Endothelial cell of umbilical vein (primary cell): ENCODE measurements at regions not wholly inside any gene's neighbourhood (a gene's known extent, or its start where the extent isn't known, plus 50 kb on each side); places are given as distances from the start of the nearest gene placed in this dataset.

ENCODE experiments used
- BruUV-seq: library from RNA; stranded (reverse); fragments of 400-500 nt; replicated peaks from 2 replicates; lab custom pipeline; 2021; lab: Mats Ljungman, UMichigan
- CTCF ChIA-PET: fragments of 300-600, 350-600 bp; sonication (Branson Sonifier 250); formaldehyde crosslinking; loops from one replicate; lab custom pipeline; 2021; ENCODE audit warnings: antibody characterized with exemption, inconsistent platforms; lab: Charles Lee
- POLR2A ChIA-PET: fragments of 300-600, 350-600 bp; sonication (Branson Sonifier 250); formaldehyde crosslinking; loops from one replicate; lab custom pipeline; 2021; ENCODE audit warnings: antibody characterized with exemption, inconsistent platforms; lab: Charles Lee
- DNase-seq: peaks from one replicate; pipeline ENCODE4 v3.0.0-alpha.2; 2011; ENCODE audit warnings: low read depth, low spot score
- FAIRE-seq: peaks from 2 replicates; lab custom pipeline; 2011; peaks lifted over from hg19 to GRCh38; lab: Jason Lieb, UNC
- H2AFZ ChIP-seq: 2 replicates; pipeline ENCODE4 v1.6.0; 2012; ENCODE audit warnings: low read depth, low read length, control low read depth, inconsistent platforms
- H3K27ac ChIP-seq: 2 replicates; pipeline ENCODE4 v1.5.1; 2011; ENCODE audit warnings: low read depth, mild to moderate bottlenecking, control low read depth, low read length, moderate library complexity; ENCODE audit not compliant: insufficient read depth
- H3K27me3 ChIP-seq, 2 experiments: 2 replicates each; pipeline versions ENCODE4 v1.6.0 to v1.6.1; 2011; ENCODE audit warnings: low read length in 2 of 2, mixed read lengths in 1 of 2; ENCODE audit not compliant: control insufficient read depth in 2 of 2, insufficient read depth in 2 of 2
- H3K36me3 ChIP-seq, 2 experiments: 2 replicates in 1 of 2; 3 replicates in 1 of 2; pipeline ENCODE4 v1.5.1; 2011; ENCODE audit warnings: low read length in 2 of 2, mild to moderate bottlenecking in 1 of 2, moderate library complexity in 1 of 2; ENCODE audit not compliant: control insufficient read depth in 2 of 2, insufficient read depth in 2 of 2; ENCODE audit errors: extremely low read depth in 1 of 2
- H3K4me1 ChIP-seq: 3 replicates; pipeline ENCODE4 v1.5.1; 2011; ENCODE audit warnings: mild to moderate bottlenecking, low read length; ENCODE audit not compliant: control insufficient read depth, insufficient read depth; ENCODE audit errors: extremely low read depth
- H3K4me2 ChIP-seq: 2 replicates; pipeline ENCODE4 v1.6.1; 2011; ENCODE audit warnings: low read length, control low read depth, mixed read lengths; ENCODE audit not compliant: insufficient read depth
- H3K4me3 ChIP-seq, 3 experiments: fragments of 200-600 bp in 1 of 3; sonication (generic), shearing (Covaris generic) in 1 of 3; replicated peaks in 1 of 3; 2 replicates each; pipeline ENCODE4 v1.5.1; 2011 to 2016; ENCODE audit warnings: control low read depth in 3 of 3, low read length in 3 of 3, mild to moderate bottlenecking in 2 of 3, inconsistent platforms in 1 of 3, low read depth in 1 of 3, moderate library complexity in 1 of 3; ENCODE audit not compliant: insufficient read depth in 1 of 3
- H3K79me2 ChIP-seq: 2 replicates; pipeline ENCODE4 v1.6.0; 2012; ENCODE audit warnings: low read length, inconsistent platforms; ENCODE audit not compliant: control insufficient read depth, insufficient read depth
- H3K9ac ChIP-seq: replicated peaks from 2 replicates; pipeline ENCODE3; 2011; ENCODE audit warnings: low read length, control low read depth; ENCODE audit not compliant: insufficient read depth; ENCODE audit errors: extremely low read depth
- H3K9me1 ChIP-seq: replicated peaks from 3 replicates; pipeline ENCODE4 v1.6.0; 2011; ENCODE audit warnings: mild to moderate bottlenecking, low read length; ENCODE audit not compliant: control insufficient read depth, insufficient read depth; ENCODE audit errors: extremely low read depth
- H3K9me3 ChIP-seq: replicated peaks from 2 replicates; pipeline ENCODE4 v1.5.1; 2012; ENCODE audit warnings: low read length, inconsistent platforms; ENCODE audit not compliant: control insufficient read depth, insufficient read depth
- H4K20me1 ChIP-seq: replicated peaks from 2 replicates; pipeline ENCODE3; 2011; ENCODE audit warnings: mild to moderate bottlenecking, low read length; ENCODE audit not compliant: control insufficient read depth, insufficient read depth; ENCODE audit errors: extremely low read depth
- EZH2 ChIP-seq: IDR thresholded peaks from 2 replicates; pipeline ENCODE4 v1.6.1; 2012; ENCODE audit warnings: borderline replicate concordance, low read depth, mild to moderate bottlenecking, moderate library complexity, low read length, inconsistent platforms; ENCODE audit not compliant: severe bottlenecking
- FOS ChIP-seq: IDR thresholded peaks from 2 replicates; pipeline ENCODE4 v1.6.1; 2011; ENCODE audit warnings: mild to moderate bottlenecking, low read length, moderate library complexity, borderline replicate concordance; ENCODE audit not compliant: insufficient read depth
- GATA2 ChIP-seq: IDR thresholded peaks from 2 replicates; pipeline ENCODE4 v1.7.0; 2011; ENCODE audit warnings: low read depth, mild to moderate bottlenecking, moderate library complexity, mixed read lengths, low read length; ENCODE audit not compliant: insufficient read length, insufficient read depth
- JUN ChIP-seq: IDR thresholded peaks from 2 replicates; pipeline ENCODE4 v1.6.1; 2011; ENCODE audit warnings: borderline replicate concordance, low read depth; ENCODE audit not compliant: insufficient read length, insufficient read depth
- MYC ChIP-seq: IDR thresholded peaks from one replicate; pipeline ENCODE4 v1.6.1; 2011; ENCODE audit warnings: mild to moderate bottlenecking, low read depth, low read length
- POLR2A ChIP-seq: IDR thresholded peaks from 2 replicates; pipeline ENCODE4 v1.6.1; 2012; ENCODE audit warnings: low read depth, mild to moderate bottlenecking, control low read depth, low read length
- POLR2AphosphoS5 ChIP-seq: IDR thresholded peaks from 2 replicates; pipeline ENCODE4 v1.6.1; 2012; ENCODE audit warnings: low read depth, mild to moderate bottlenecking, control low read depth, low read length, moderate library complexity; ENCODE audit not compliant: insufficient read depth
- dilution Hi-C: fragments of 300-500 bp; cut with MboI; formaldehyde crosslinking; loops from one replicate; pipeline ENCODE4 v1.15.0; 2019; ENCODE audit warnings: low sequenced_read_pairs; ENCODE audit not compliant: extremely low pct_ligation_motif_present
- intact Hi-C: fragments of 100-400 bp; cut with micrococcal nuclease; formaldehyde crosslinking; loops from one replicate; pipeline ENCODE4 v1.10.0; 2022
- TF ChIP-seq, protein P1 (sequence below), 2 donors: IDR thresholded peaks; 1 replicate in 1 of 2; 2 replicates in 1 of 2; pipeline ENCODE4 v1.5.1; 2011; ENCODE audit warnings: low read length in 2 of 2, mild to moderate bottlenecking in 2 of 2, moderate library complexity in 2 of 2, control low read depth in 1 of 2, inconsistent platforms in 1 of 2, low read depth in 1 of 2; ENCODE audit not compliant: insufficient read depth in 1 of 2; ENCODE audit errors: extremely low read depth in 1 of 2
- TF ChIP-seq, protein P2 (sequence below): IDR thresholded peaks from 2 replicates; pipeline ENCODE4 v1.6.1; 2011; ENCODE audit not compliant: insufficient read depth, insufficient read length

DNA sequence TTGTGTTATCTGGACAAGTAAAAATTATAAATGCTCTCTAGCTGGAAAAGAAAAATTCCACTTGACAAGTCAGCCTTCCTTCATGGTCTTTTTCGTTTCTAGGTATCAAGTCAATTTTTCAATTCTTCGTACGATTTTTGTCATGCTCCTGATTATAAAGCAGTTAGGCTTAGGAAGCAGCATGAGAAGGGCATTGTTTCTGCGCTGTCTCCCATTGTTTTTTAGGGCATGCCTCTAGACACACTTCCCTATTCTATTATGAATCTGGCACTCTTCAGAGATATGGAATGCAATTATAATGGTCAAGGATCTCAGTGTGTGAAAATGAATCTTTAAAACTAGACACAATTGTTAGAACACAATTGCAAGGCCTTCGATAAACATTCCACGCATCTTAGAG lies 164.1 kb upstream of the FAT1 start:
- Histone ChIP-seq H3K9me1 (no peaks in the 10 kb centered on the region), H4K20me1 (no peaks in the 10 kb centered on the region), H3K9me3 (no peaks in the 10 kb centered on the region), H3K36me3 (no peaks in the 10 kb centered on the region), H3K27ac (no peak overlapping the region), H3K4me3 (no peak overlapping the region), H3K9ac (no peak overlapping the region), H3K4me2 (no peak overlapping the region), H3K79me2 (no peaks in the 10 kb centered on the region), H3K4me1 (no peaks in the 10 kb centered on the region), H3K27me3 (no peaks in the 10 kb centered on the region), H2AFZ (no peak overlapping the region)
- no TSS peak for BruUV-seq
- DNase-seq = peak; percentile 29
- no peak for FAIRE-seq
- intact Hi-C loops = no loop called here
- no peak for TF ChIP-seq JUN
- CTCF ChIA-PET = no interaction called here
- POLR2A ChIA-PET = no interaction called here
- dilution Hi-C loops = no loop called here

DNA sequence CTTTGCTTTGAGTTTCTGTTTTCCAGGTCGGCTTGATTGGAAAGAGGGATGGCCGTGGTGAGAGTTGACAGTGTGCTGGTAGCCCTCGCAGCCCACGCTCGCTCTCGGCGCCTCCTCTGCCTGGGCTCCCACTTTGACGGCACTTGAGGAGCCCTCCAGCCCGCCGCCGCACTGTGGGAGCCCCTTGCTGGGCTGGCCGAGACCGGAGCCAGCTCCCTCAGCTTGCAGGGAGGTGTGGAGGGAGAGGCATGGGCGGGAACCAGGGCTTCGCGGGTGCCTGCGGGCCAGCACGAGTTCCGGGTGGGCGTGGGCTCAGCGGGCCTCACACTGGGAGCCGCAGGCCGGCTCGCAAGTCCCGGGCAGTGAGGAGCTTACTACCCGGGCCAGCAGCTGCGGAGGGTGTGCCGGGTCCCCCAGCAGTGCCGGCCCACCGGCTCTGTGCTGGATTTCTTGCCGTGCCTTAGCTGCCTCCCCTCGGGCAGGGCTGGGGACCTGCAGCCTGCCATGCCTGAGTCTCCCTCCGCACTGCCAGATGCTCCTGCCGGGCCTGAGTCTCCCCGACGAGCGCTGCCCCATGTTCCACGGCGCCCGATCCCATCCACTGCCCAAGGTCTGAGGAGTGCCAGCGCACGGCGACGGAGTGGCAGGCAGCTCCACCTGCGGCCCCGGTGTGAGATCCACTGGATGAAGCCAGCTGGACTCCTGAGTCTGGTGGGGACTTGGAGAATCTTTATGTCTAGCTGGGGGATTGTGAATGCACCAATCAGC lies 166.4 kb upstream of the FAT1 start:
- TF ChIP-seq, protein P1, sequence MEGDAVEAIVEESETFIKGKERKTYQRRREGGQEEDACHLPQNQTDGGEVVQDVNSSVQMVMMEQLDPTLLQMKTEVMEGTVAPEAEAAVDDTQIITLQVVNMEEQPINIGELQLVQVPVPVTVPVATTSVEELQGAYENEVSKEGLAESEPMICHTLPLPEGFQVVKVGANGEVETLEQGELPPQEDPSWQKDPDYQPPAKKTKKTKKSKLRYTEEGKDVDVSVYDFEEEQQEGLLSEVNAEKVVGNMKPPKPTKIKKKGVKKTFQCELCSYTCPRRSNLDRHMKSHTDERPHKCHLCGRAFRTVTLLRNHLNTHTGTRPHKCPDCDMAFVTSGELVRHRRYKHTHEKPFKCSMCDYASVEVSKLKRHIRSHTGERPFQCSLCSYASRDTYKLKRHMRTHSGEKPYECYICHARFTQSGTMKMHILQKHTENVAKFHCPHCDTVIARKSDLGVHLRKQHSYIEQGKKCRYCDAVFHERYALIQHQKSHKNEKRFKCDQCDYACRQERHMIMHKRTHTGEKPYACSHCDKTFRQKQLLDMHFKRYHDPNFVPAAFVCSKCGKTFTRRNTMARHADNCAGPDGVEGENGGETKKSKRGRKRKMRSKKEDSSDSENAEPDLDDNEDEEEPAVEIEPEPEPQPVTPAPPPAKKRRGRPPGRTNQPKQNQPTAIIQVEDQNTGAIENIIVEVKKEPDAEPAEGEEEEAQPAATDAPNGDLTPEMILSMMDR (IDR thresholded peaks at IDR 0.05; ENCODE audit: extremely low read depth in 1 of 2, insufficient read depth in 1 of 2, low read depth in 1 of 2, low read length in 2 of 2) = no peak
- TF ChIP-seq POLR2AphosphoS5 (no peak), JUN (no peak), EZH2 (no peak), FOS (no peak), POLR2A (no peak), GATA2 (no peak), MYC (no peak)
- TF ChIP-seq, protein P2, sequence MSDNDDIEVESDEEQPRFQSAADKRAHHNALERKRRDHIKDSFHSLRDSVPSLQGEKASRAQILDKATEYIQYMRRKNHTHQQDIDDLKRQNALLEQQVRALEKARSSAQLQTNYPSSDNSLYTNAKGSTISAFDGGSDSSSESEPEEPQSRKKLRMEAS = no peak
- dilution Hi-C loops = no loop called here
- no peaks in the 10 kb centered on the region for H3K79me2 ChIP-seq
- BruUV-seq = no TSS peak
- no peak overlapping the region for H3K4me3 ChIP-seq
- H2AFZ ChIP-seq = no peak overlapping the region
- H3K27me3 ChIP-seq = no peaks in the 10 kb centered on the region
- no peaks in the 10 kb centered on the region for H3K36me3 ChIP-seq
- no peak for FAIRE-seq
- H3K4me2 ChIP-seq = no peak overlapping the region
- H3K9me1 ChIP-seq = no peaks in the 10 kb centered on the region
- no peak for DNase-seq
- no peaks in the 10 kb centered on the region for H4K20me1 ChIP-seq
- CTCF ChIA-PET = no interaction called here
- no peaks in the 10 kb centered on the region for H3K9me3 ChIP-seq
- no peak overlapping the region for H3K9ac ChIP-seq
- intact Hi-C loops = no loop called here
- H3K27ac ChIP-seq = no peak overlapping the region
- POLR2A ChIA-PET = interaction anchor here (0.6 kb wide), 1 partner anchor 175 kb away, joined by 5 read pairs; no protein-coding TSS in a partner anchor
- no peaks in the 10 kb centered on the region for H3K4me1 ChIP-seq
